H1 (cell line): ENCODE measurements at regions not wholly inside any gene's neighbourhood (a gene's known extent, or its start where the extent isn't known, plus 50 kb on each side); places are given as distances from the start of the nearest gene placed in this dataset.

ENCODE experiments used
- CHD1 ChIP-seq: IDR thresholded peaks from 2 replicates; pipeline ENCODE4 v1.6.1; 2012; ENCODE audit warnings: low read depth, low read length, improper control_type of control experiment
- HDAC2 ChIP-seq, 2 experiments: fragments of 300-600 bp in 1 of 2; sonication (generic) in 1 of 2; IDR thresholded peaks; 2 replicates each; pipeline ENCODE4 v1.6.1; 2011 to 2012; ENCODE audit warnings: low read depth in 2 of 2, low read length in 2 of 2, mild to moderate bottlenecking in 2 of 2, moderate library complexity in 2 of 2, borderline replicate concordance in 1 of 2, inconsistent platforms in 1 of 2

GRCh38 chr5:158514986-158515359, 584.7 kb downstream of the EBF1 start (continued):
- TF ChIP-seq HDAC2 (IDR thresholded peaks at IDR 0.05; ENCODE audit: borderline replicate concordance in 1 of 2, low read depth in 2 of 2, low read length in 2 of 2): no peak
- TF ChIP-seq CHD1: no peak
- TF ChIP-seq, all 59 proteins: peak for 0
